H1 (cell line): ENCODE measurements at regions not wholly inside any gene's neighbourhood (a gene's known extent, or its start where the extent isn't known, plus 50 kb on each side); places are given as distances from the start of the nearest gene placed in this dataset.
A peak's percentile ranks its signal among the peaks of the same experiment; 100 is the strongest.

Source experiments
- CTCF ChIA-PET: fragments of 300-600 bp; sonication (Branson Sonifier 250); formaldehyde crosslinking; loops from one replicate; lab custom pipeline; 2021; ENCODE audit not compliant: partially characterized antibody; lab: Charles Lee
- POLR2A ChIA-PET: fragments of 300-600 bp; sonication (Branson Sonifier 250); formaldehyde crosslinking; loops from one replicate; lab custom pipeline; 2021; ENCODE audit warnings: inconsistent platforms; ENCODE audit not compliant: partially characterized antibody; lab: Charles Lee
- DNase-seq, 2 experiments: peaks; one replicate each; pipeline versions ENCODE4 v3.0.0 to v3.0.0-alpha.2; 2010 to 2022; ENCODE audit warnings: low spot score in 2 of 2, low read depth in 1 of 2, mixed read lengths in 1 of 2
- FAIRE-seq: peaks from 2 replicates; lab custom pipeline; 2011; peaks lifted over from hg19 to GRCh38; lab: Jason Lieb, UNC
- H2AFZ ChIP-seq: 2 replicates; pipeline ENCODE4 v1.8.1; 2012; ENCODE audit warnings: low read length, inconsistent platforms
- H2AK5ac ChIP-seq: 2 replicates; pipeline ENCODE4 v1.6.1; 2013; ENCODE audit warnings: low read depth, low read length
- H2BK120ac ChIP-seq: replicated peaks from 2 replicates; pipeline ENCODE3; 2013; ENCODE audit warnings: low read depth, low read length, inconsistent platforms
- H2BK12ac ChIP-seq: 2 replicates; pipeline ENCODE4 v1.6.1; 2013; ENCODE audit warnings: low read depth, low read length
- H2BK15ac ChIP-seq: 2 replicates; pipeline ENCODE4 v1.6.1; 2013; ENCODE audit warnings: low read length
- H2BK20ac ChIP-seq: 2 replicates; pipeline ENCODE4 v1.6.1; 2013; ENCODE audit warnings: low read length
- H2BK5ac ChIP-seq: 2 replicates; pipeline ENCODE4 v1.6.1; 2013; ENCODE audit warnings: low read depth, low read length
- H3K14ac ChIP-seq: 2 replicates; pipeline ENCODE4 v1.6.1; 2013; ENCODE audit warnings: inconsistent platforms; ENCODE audit not compliant: insufficient read length
- H3K18ac ChIP-seq: 2 replicates; pipeline ENCODE4 v1.6.1; 2013; ENCODE audit warnings: low read length; ENCODE audit errors: extremely low read depth
- H3K23ac ChIP-seq: 2 replicates; pipeline ENCODE4 v1.6.1; 2013; ENCODE audit warnings: inconsistent platforms; ENCODE audit not compliant: insufficient read length
- H3K23me2 ChIP-seq: 2 replicates; pipeline ENCODE4 v1.6.1; 2013; ENCODE audit warnings: low read depth, low read length
- H3K27ac ChIP-seq: 2 replicates; pipeline ENCODE4 v1.6.1; 2011; ENCODE audit warnings: low read depth, low read length, inconsistent platforms
- H3K27me3 ChIP-seq, 4 experiments: replicated peaks in 1 of 4; 1 replicate in 1 of 4; 2 replicates in 3 of 4; pipeline versions ENCODE4 v1.6.1 to v1.8.1; 2011 to 2013; ENCODE audit warnings: low read length in 3 of 4, mild to moderate bottlenecking in 3 of 4, inconsistent platforms in 2 of 4, mixed read lengths in 2 of 4, moderate library complexity in 1 of 4; ENCODE audit not compliant: control insufficient read depth in 3 of 4, insufficient read depth in 3 of 4; ENCODE audit errors: extremely low read depth in 1 of 4
- H3K36me3 ChIP-seq, 4 experiments: 2 replicates each; pipeline versions ENCODE4 v1.6.1 to v1.8.1; 2011 to 2013; ENCODE audit warnings: mild to moderate bottlenecking in 4 of 4, low read length in 3 of 4, moderate library complexity in 2 of 4, control low read depth in 1 of 4, inconsistent platforms in 1 of 4; ENCODE audit not compliant: insufficient read depth in 4 of 4, control insufficient read depth in 2 of 4
- H3K4ac ChIP-seq: replicated peaks from 2 replicates; pipeline ENCODE3; 2013; ENCODE audit warnings: low read length, low read depth, mixed read lengths, inconsistent platforms; ENCODE audit not compliant: insufficient read length
- H3K4me1 ChIP-seq, 4 experiments: replicated peaks in 1 of 4; 1 replicate in 1 of 4; 2 replicates in 3 of 4; pipeline versions ENCODE4 v1.6.1 to v1.8.1; 2011 to 2013; ENCODE audit warnings: low read length in 3 of 4, inconsistent platforms in 2 of 4, mixed read lengths in 1 of 4; ENCODE audit not compliant: insufficient read depth in 4 of 4, control insufficient read depth in 3 of 4
- H3K4me2 ChIP-seq, 2 experiments: 2 replicates each; pipeline versions ENCODE4 v1.6.1 to v1.8.1; 2011 to 2013; ENCODE audit warnings: low read depth in 2 of 2, low read length in 2 of 2, control low read depth in 1 of 2, inconsistent platforms in 1 of 2, mild to moderate bottlenecking in 1 of 2; ENCODE audit not compliant: insufficient read depth in 1 of 2
- H3K4me3 ChIP-seq, 4 experiments: fragments of 200-600, 300-600 bp in 1 of 4; sonication (generic), shearing (Covaris generic), sonication (Bioruptor Twin) in 1 of 4; 2 replicates each; pipeline versions ENCODE4 v1.5.1 to v1.8.1; 2011 to 2016; ENCODE audit warnings: low read length in 4 of 4, low read depth in 3 of 4, control low read depth in 2 of 4, inconsistent platforms in 2 of 4, mild to moderate bottlenecking in 2 of 4, mixed read lengths in 1 of 4, moderate library complexity in 1 of 4; ENCODE audit not compliant: insufficient read depth in 2 of 4; ENCODE audit errors: extremely low read depth in 1 of 4
- H3K56ac ChIP-seq: replicated peaks from 2 replicates; pipeline ENCODE3; 2013; ENCODE audit warnings: low read depth, mild to moderate bottlenecking, mixed read lengths, low read length, inconsistent platforms; ENCODE audit not compliant: insufficient read length
- H3K79me1 ChIP-seq: 2 replicates; pipeline ENCODE4 v1.6.1; 2013; ENCODE audit warnings: low read depth, low read length, control low read depth
- H3K79me2 ChIP-seq, 2 experiments: 2 replicates each; pipeline versions ENCODE4 v1.6.1 to v1.8.1; 2012 to 2013; ENCODE audit warnings: low read length in 2 of 2, mild to moderate bottlenecking in 2 of 2, inconsistent platforms in 1 of 2; ENCODE audit not compliant: insufficient read depth in 2 of 2, control insufficient read depth in 1 of 2
- H3K9ac ChIP-seq, 4 experiments: replicated peaks in 1 of 4; 1 replicate in 1 of 4; 2 replicates in 3 of 4; pipeline versions ENCODE4 v1.6.1 to v1.8.1; 2011 to 2013; ENCODE audit warnings: low read depth in 3 of 4, low read length in 3 of 4, control low read depth in 2 of 4, mild to moderate bottlenecking in 2 of 4, moderate library complexity in 2 of 4, inconsistent platforms in 1 of 4; ENCODE audit errors: extremely low read depth in 1 of 4
- H3K9me3 ChIP-seq, 2 experiments: 2 replicates each; pipeline versions ENCODE4 v1.6.1 to v1.8.1; 2012 to 2013; ENCODE audit warnings: mild to moderate bottlenecking in 2 of 2, moderate library complexity in 2 of 2, control low read depth in 1 of 2, inconsistent platforms in 1 of 2, low read depth in 1 of 2, low read length in 1 of 2, mixed read lengths in 1 of 2; ENCODE audit not compliant: insufficient read depth in 2 of 2
- H4K20me1 ChIP-seq, 2 experiments: replicated peaks in 1 of 2; 2 replicates each; pipeline versions ENCODE3 to v1.8.1; 2011 to 2013; ENCODE audit warnings: inconsistent platforms in 2 of 2, low read length in 2 of 2, mild to moderate bottlenecking in 1 of 2; ENCODE audit not compliant: insufficient read depth in 2 of 2, control insufficient read depth in 1 of 2
- H4K5ac ChIP-seq: 2 replicates; pipeline ENCODE4 v1.6.1; 2013; ENCODE audit warnings: low read length, low read depth, mixed read lengths, inconsistent platforms; ENCODE audit not compliant: insufficient read length
- H4K8ac ChIP-seq: 2 replicates; pipeline ENCODE4 v1.8.0; 2013; ENCODE audit warnings: mild to moderate bottlenecking, moderate library complexity, low read length, inconsistent platforms; ENCODE audit not compliant: insufficient read depth; ENCODE audit errors: extremely low read depth
- H4K91ac ChIP-seq: replicated peaks from 2 replicates; pipeline ENCODE3; 2013; ENCODE audit warnings: low read length, mixed read lengths, inconsistent platforms; ENCODE audit not compliant: insufficient read length
- E2F6 ChIP-seq: IDR thresholded peaks from 2 replicates; pipeline ENCODE4 v1.6.1; 2012; ENCODE audit warnings: inconsistent platforms
- KDM1A ChIP-seq: fragments of 200-600, 300-600 bp; sonication (generic); IDR thresholded peaks from 2 replicates; pipeline ENCODE4 v1.7.1; 2016; ENCODE audit warnings: mild to moderate bottlenecking, low read length, borderline replicate concordance
- KDM5A ChIP-seq: fragments of 200-600 bp; IDR thresholded peaks from 2 replicates; pipeline ENCODE4 v1.7.1; 2012; ENCODE audit warnings: mild to moderate bottlenecking, low read length, inconsistent platforms, mixed read lengths
- MAFK ChIP-seq: IDR thresholded peaks from 2 replicates; pipeline ENCODE4 v1.6.1; 2012; ENCODE audit warnings: low read depth, mild to moderate bottlenecking, improper control_type of control experiment, low read length
- RXRA ChIP-seq: IDR thresholded peaks from 2 replicates; pipeline ENCODE4 v1.6.1; 2011; ENCODE audit warnings: low read depth, mild to moderate bottlenecking, low read length, moderate library complexity; ENCODE audit not compliant: insufficient read depth
- SIN3A ChIP-seq, 2 experiments: IDR thresholded peaks in 1 of 2; conservative IDR thresholded peaks in 1 of 2; 2 replicates each; pipeline ENCODE4 v1.6.1; 2011 to 2012; ENCODE audit warnings: low read length in 2 of 2, improper control_type of control experiment in 1 of 2, low read depth in 1 of 2, mild to moderate bottlenecking in 1 of 2
- TAF1 ChIP-seq: IDR thresholded peaks from 2 replicates; pipeline ENCODE4 v1.6.1; 2011; ENCODE audit warnings: mild to moderate bottlenecking, low read depth, low read length
- whole genome bisulfite sequencing, 2 experiments: shearing (Covaris generic) in 1 of 2; methylation state at CpG; one replicate each; pipeline versions ENCODE4 v1.1.6 to v1.1.7; 2013 to 2015; ENCODE audit warnings: low lambda C conversion rate in 2 of 2, mixed read lengths in 2 of 2, inconsistent platforms in 1 of 2, low coverage in 1 of 2, missing lambda C conversion rate in 1 of 2; ENCODE audit not compliant: insufficient replicate concordance in 2 of 2, insufficient coverage in 1 of 2, insufficient read length in 1 of 2; ENCODE audit errors: extremely low coverage in 1 of 2, missing lambda C conversion rate in 1 of 2; 5-methylcytosine and 5-hydroxymethylcytosine counted together
- TF ChIP-seq, protein P1 (sequence below): IDR thresholded peaks from 2 replicates; pipeline ENCODE4 v1.6.1; 2012; ENCODE audit warnings: low read length, inconsistent platforms
- TF ChIP-seq, protein P2 (sequence below), 3 experiments: IDR thresholded peaks; 1 replicate in 2 of 3; 2 replicates in 1 of 3; pipeline versions ENCODE4 v1.5.1 to v1.6.1; 2011; ENCODE audit warnings: low read length in 3 of 3, mild to moderate bottlenecking in 3 of 3, inconsistent platforms in 2 of 3, low read depth in 1 of 3, moderate library complexity in 1 of 3; ENCODE audit not compliant: insufficient read depth in 1 of 3; ENCODE audit errors: control extremely low read depth in 1 of 3

DNA sequence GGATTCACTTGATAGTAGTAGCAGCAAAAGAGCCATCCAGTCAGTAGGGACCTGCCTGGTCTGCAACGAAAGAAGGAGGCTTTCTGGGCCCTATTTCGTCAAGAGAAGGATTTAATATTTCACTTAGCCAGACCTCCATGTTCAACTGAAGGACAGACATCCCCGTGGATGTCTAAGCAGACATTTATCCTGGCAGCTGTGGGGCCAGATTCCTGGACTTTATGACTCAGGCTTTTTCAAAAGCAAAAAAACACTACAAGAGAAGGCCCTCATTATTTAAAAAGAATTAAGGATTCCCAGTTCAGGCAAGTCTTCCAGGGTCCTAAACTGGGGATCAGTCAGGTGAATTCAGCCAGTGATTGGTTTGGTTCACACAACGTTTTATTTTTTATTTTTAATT, 88.5 kb upstream of the TSPAN5 start:
- Histone ChIP-seq H2AFZ (peak overlapping the region; percentile 90; the same call in 1 of the 2 replicates), H3K4me2 (no peak overlapping the region), H2BK5ac (no peak overlapping the region), H3K27ac (no peak overlapping the region), H2BK15ac (no peak overlapping the region), H3K56ac (no peak overlapping the region), H4K91ac (no peak overlapping the region), H3K23me2 (no peaks in the 10 kb centered on the region), H3K4me1 (peaks cover 0 to 6% (median 3%) of the 10 kb centered on the region in 4 experiments; a peak in 4 of 7 replicates), H4K8ac (no peak overlapping the region), H3K27me3 (no peaks in the 10 kb centered on the region), H2BK20ac (no peak overlapping the region), H3K4me3 (no peak overlapping the region), H3K36me3 (no peaks in the 10 kb centered on the region), H3K9me3 (no peaks in the 10 kb centered on the region), H4K5ac (no peak overlapping the region), H3K18ac (no peak overlapping the region), H3K14ac (no peak overlapping the region), H3K23ac (no peak overlapping the region), H3K9ac (no peak overlapping the region), H3K79me2 (no peaks in the 10 kb centered on the region), H2BK12ac (no peak overlapping the region), H3K4ac (no peak overlapping the region), H2AK5ac (no peak overlapping the region), H4K20me1 (no peaks in the 10 kb centered on the region), H2BK120ac (no peak overlapping the region), H3K79me1 (no peaks in the 10 kb centered on the region)
- WGBS, 2 experiments, result 89% methylated on average over 4 of the region's 4 CpGs; no CpG with 5 or more reads in 1 of the 2 experiments
- DNase-seq, result no peak
- ChIA-PET POLR2A (no interaction called here), CTCF (interaction anchor here (1.2 kb wide), 2 partner anchors 279 to 309 kb away, joined by 3 read pairs; no protein-coding TSS in a partner anchor)
- no peak for FAIRE-seq
- no peak for TF ChIP-seq MAFK
- TF ChIP-seq, protein P1, sequence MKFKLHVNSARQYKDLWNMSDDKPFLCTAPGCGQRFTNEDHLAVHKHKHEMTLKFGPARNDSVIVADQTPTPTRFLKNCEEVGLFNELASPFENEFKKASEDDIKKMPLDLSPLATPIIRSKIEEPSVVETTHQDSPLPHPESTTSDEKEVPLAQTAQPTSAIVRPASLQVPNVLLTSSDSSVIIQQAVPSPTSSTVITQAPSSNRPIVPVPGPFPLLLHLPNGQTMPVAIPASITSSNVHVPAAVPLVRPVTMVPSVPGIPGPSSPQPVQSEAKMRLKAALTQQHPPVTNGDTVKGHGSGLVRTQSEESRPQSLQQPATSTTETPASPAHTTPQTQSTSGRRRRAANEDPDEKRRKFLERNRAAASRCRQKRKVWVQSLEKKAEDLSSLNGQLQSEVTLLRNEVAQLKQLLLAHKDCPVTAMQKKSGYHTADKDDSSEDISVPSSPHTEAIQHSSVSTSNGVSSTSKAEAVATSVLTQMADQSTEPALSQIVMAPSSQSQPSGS, result no peak
- TF ChIP-seq, protein P2, sequence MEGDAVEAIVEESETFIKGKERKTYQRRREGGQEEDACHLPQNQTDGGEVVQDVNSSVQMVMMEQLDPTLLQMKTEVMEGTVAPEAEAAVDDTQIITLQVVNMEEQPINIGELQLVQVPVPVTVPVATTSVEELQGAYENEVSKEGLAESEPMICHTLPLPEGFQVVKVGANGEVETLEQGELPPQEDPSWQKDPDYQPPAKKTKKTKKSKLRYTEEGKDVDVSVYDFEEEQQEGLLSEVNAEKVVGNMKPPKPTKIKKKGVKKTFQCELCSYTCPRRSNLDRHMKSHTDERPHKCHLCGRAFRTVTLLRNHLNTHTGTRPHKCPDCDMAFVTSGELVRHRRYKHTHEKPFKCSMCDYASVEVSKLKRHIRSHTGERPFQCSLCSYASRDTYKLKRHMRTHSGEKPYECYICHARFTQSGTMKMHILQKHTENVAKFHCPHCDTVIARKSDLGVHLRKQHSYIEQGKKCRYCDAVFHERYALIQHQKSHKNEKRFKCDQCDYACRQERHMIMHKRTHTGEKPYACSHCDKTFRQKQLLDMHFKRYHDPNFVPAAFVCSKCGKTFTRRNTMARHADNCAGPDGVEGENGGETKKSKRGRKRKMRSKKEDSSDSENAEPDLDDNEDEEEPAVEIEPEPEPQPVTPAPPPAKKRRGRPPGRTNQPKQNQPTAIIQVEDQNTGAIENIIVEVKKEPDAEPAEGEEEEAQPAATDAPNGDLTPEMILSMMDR (IDR thresholded peaks at IDR 0.05; ENCODE audit: control extremely low read depth in 1 of 3, insufficient read depth in 1 of 3, low read depth in 1 of 3, low read length in 3 of 3), result no peak
- no peak for TF ChIP-seq E2F6
- no peak for TF ChIP-seq RXRA
- no peak for TF ChIP-seq TAF1
- no peak for TF ChIP-seq SIN3A (conservative IDR thresholded peaks at IDR 0.05 in 1 of 2, IDR thresholded peaks at IDR 0.05 in 1 of 2; ENCODE audit: low read depth in 1 of 2, low read length in 2 of 2)
- TF ChIP-seq KDM5A, result no peak
- no peak for TF ChIP-seq KDM1A
